Left kidney (tissue), 1 donor: ENCODE measurements at regions not wholly inside any gene's neighbourhood (a gene's known extent, or its start where the extent isn't known, plus 50 kb on each side); places are given as distances from the start of the nearest gene placed in this dataset.

ENCODE experiments used
- DNase-seq: peaks from one replicate; pipeline ENCODE4 v3.0.0-alpha.2; 2013

- DNase-seq, result no peak
Measured at GRCh38 chr5:153135411-153135810, 355.1 kb upstream of the GRIA1 start.

GRCh38 chr5:153136910-153137614 is 353.4 kb upstream of the GRIA1 start:
- no peak for DNase-seq

GRCh38 chr5:153147891-153148623 is 342.4 kb upstream of the GRIA1 start:
- peak; percentile 29 for DNase-seq

GRCh38 chr5:153148624-153148976 is 341.9 kb upstream of the GRIA1 start:
- DNase-seq, result no peak

GRCh38 chr5:153151558-153151957 is 338.9 kb upstream of the GRIA1 start:
- no peak for DNase-seq

GRCh38 chr5:153153086-153153485 is 337.4 kb upstream of the GRIA1 start:
- DNase-seq, result no peak

- no peak for DNase-seq
Measured at GRCh38 chr5:153157156-153157555, 333.3 kb upstream of the GRIA1 start.

- DNase-seq, result no peak
Measured at GRCh38 chr5:153158608-153159007, 331.9 kb upstream of the GRIA1 start.

- no peak for DNase-seq
Measured at GRCh38 chr5:153159616-153160015, 330.9 kb upstream of the GRIA1 start.

- no peak for DNase-seq
Measured at GRCh38 chr5:153168241-153168640, 322.2 kb upstream of the GRIA1 start.

- DNase-seq, result no peak
Measured at GRCh38 chr5:153187503-153187902, 303.0 kb upstream of the GRIA1 start.

- DNase-seq, result no peak
Measured at GRCh38 chr5:153206361-153206760, 284.1 kb upstream of the GRIA1 start.

- DNase-seq, result no peak
Measured at GRCh38 chr5:153209016-153209415, 281.5 kb upstream of the GRIA1 start.

- no peak for DNase-seq
Measured at GRCh38 chr5:153209687-153210086, 280.8 kb upstream of the GRIA1 start.

- no peak for DNase-seq
Measured at GRCh38 chr5:153211076-153211475, 279.4 kb upstream of the GRIA1 start.

GRCh38 chr5:153212471-153212870 is 278.0 kb upstream of the GRIA1 start:
- no peak for DNase-seq

- no peak for DNase-seq
Measured at GRCh38 chr5:153222936-153223335, 267.5 kb upstream of the GRIA1 start.

GRCh38 chr5:153223376-153223775 is 267.1 kb upstream of the GRIA1 start:
- no peak for DNase-seq

- DNase-seq, result no peak
Measured at GRCh38 chr5:153224651-153225050, 265.8 kb upstream of the GRIA1 start.

GRCh38 chr5:153233933-153234332 is 256.5 kb upstream of the GRIA1 start:
- no peak for DNase-seq

- DNase-seq, result no peak
Measured at GRCh38 chr5:153236319-153236718, 254.2 kb upstream of the GRIA1 start.

GRCh38 chr5:153237671-153238332 is 252.7 kb upstream of the GRIA1 start:
- no peak for DNase-seq

GRCh38 chr5:153257381-153257780 is 233.1 kb upstream of the GRIA1 start:
- no peak for DNase-seq
